Right hindlimb (tissue), 1 donor: ENCODE measurements at regions not wholly inside any gene's neighbourhood (a gene's known extent, or its start where the extent isn't known, plus 50 kb on each side); places are given as distances from the start of the nearest gene placed in this dataset.

Experiments
- DNase-seq: peaks from one replicate; pipeline ENCODE4 v3.0.0-alpha.2; 2018

GRCh38 chr14:82190742-82191141, 657.1 kb upstream of the SEL1L start:
- DNase-seq = no peak

- DNase-seq = no peak
Observed at GRCh38 chr14:82192387-82192786, 658.7 kb upstream of the SEL1L start.

- DNase-seq = no peak
Observed at GRCh38 chr14:82223276-82223675, 689.6 kb upstream of the SEL1L start.

- no peak for DNase-seq
Observed at GRCh38 chr14:82224610-82225009, 691.0 kb upstream of the SEL1L start.

GRCh38 chr14:82230748-82231147, 697.1 kb upstream of the SEL1L start:
- no peak for DNase-seq

GRCh38 chr14:82238649-82239048, 705.0 kb upstream of the SEL1L start:
- no peak for DNase-seq

- DNase-seq = no peak
Observed at GRCh38 chr14:82239223-82239622, 705.6 kb upstream of the SEL1L start.

- no peak for DNase-seq
Observed at GRCh38 chr14:82244791-82245190, 711.1 kb upstream of the SEL1L start.

- DNase-seq = no peak
Observed at GRCh38 chr14:82251494-82251893, 717.8 kb upstream of the SEL1L start.

- no peak for DNase-seq
Observed at GRCh38 chr14:82270286-82270685, 736.6 kb upstream of the SEL1L start.

GRCh38 chr14:82298811-82299210, 765.2 kb upstream of the SEL1L start:
- no peak for DNase-seq

GRCh38 chr14:82309199-82309598, 775.5 kb upstream of the SEL1L start:
- DNase-seq = no peak

- DNase-seq = peak; percentile 25
Observed at GRCh38 chr14:82313889-82314288, 780.2 kb upstream of the SEL1L start.

GRCh38 chr14:82328442-82328841, 794.8 kb upstream of the SEL1L start:
- DNase-seq = no peak

- DNase-seq = no peak
Observed at GRCh38 chr14:82341261-82341810, 807.7 kb upstream of the SEL1L start.

- DNase-seq = no peak
Observed at GRCh38 chr14:82342596-82342995, 808.9 kb upstream of the SEL1L start.

- no peak for DNase-seq
Observed at GRCh38 chr14:82345184-82345583, 811.5 kb upstream of the SEL1L start.

- no peak for DNase-seq
Observed at GRCh38 chr14:82354126-82354525, 820.5 kb upstream of the SEL1L start.

GRCh38 chr14:82359201-82359600, 825.5 kb upstream of the SEL1L start:
- no peak for DNase-seq

GRCh38 chr14:82362452-82362851, 828.8 kb upstream of the SEL1L start:
- DNase-seq = no peak

GRCh38 chr14:82365471-82365870, 831.8 kb upstream of the SEL1L start:
- DNase-seq = no peak

- no peak for DNase-seq
Observed at GRCh38 chr14:82366803-82367202, 833.1 kb upstream of the SEL1L start.

GRCh38 chr14:82379291-82379690, 845.6 kb upstream of the SEL1L start:
- no peak for DNase-seq

- DNase-seq = no peak
Observed at GRCh38 chr14:82385048-82385447, 851.4 kb upstream of the SEL1L start.

- DNase-seq = no peak
Observed at GRCh38 chr14:82387699-82388098, 854.0 kb upstream of the SEL1L start.

GRCh38 chr14:82388488-82388887, 854.8 kb upstream of the SEL1L start:
- DNase-seq = no peak
